ENCODE measurements at regions not wholly inside any gene's neighbourhood (a gene's known extent, or its start where the extent isn't known, plus 50 kb on each side); places are given as distances from the start of the nearest gene placed in this dataset.

- ATAC-seq = peak; percentile 76
- ChIA-PET POLR2A (no interaction called here), RAD21 (ENCODE audit: low non-redundant PET in 1 of 2, low total read pairs in 2 of 2, uncharacterized antibody in 2 of 2, unreplicated experiment in 2 of 2) (no interaction called here), CTCF (no interaction called here)
- Histone ChIP-seq H3K9me2 (ENCODE audit: insufficient read depth) (no peaks in the 10 kb centered on the region), H3K4me1 (ENCODE audit: control insufficient read depth in 1 of 2, insufficient read depth in 2 of 2, low read length in 2 of 2) (peaks cover 9 to 35% of the 10 kb centered on the region in 2 experiments), H2AFZ (ENCODE audit: low read depth, low read length, poor library complexity, severe bottlenecking) (peak overlapping the region; percentile 13), H3K4me3 (replicated peaks in 1 of 2; ENCODE audit: low read depth in 1 of 2, low read length in 2 of 2) (no peak overlapping the region), H4K20me1 (ENCODE audit: insufficient read depth) (no peaks in the 10 kb centered on the region), H3K36me3 (ENCODE audit: control insufficient read depth in 1 of 2, insufficient read depth in 2 of 2, low read length in 2 of 2) (no peaks in the 10 kb centered on the region), H3K9me3 (ENCODE audit: control insufficient read depth in 1 of 2, insufficient read depth in 1 of 2, low read depth in 1 of 2, low read length in 2 of 2) (no peaks in the 10 kb centered on the region), H3K27ac (ENCODE audit: low read depth, low read length) (no peak overlapping the region), H3K27me3 (ENCODE audit: insufficient read depth, low read length) (no peaks in the 10 kb centered on the region), H3K9ac (ENCODE audit: low read length) (no peak overlapping the region), H3K4me2 (ENCODE audit: low read length) (peak overlapping the region; percentile 48), H3K79me2 (ENCODE audit: insufficient read depth, low read length) (no peaks in the 10 kb centered on the region)
- TF ChIP-seq SRF (IDR thresholded peaks at IDR 0.05; ENCODE audit: low read depth) (peak; percentile 98), JUND (IDR thresholded peaks at IDR 0.05) (peak; percentile 15; the same call in 1 of the 2 replicates), FOSL1 (IDR thresholded peaks at IDR 0.05; ENCODE audit: low read depth) (0 out of 2 replicates have a peak, but pooled peaks have one; percentile 33), CTCF (IDR thresholded peaks at IDR 0.05 in 2 of 3, conservative IDR thresholded peaks at IDR 0.05 in 1 of 3; ENCODE audit: borderline replicate concordance in 1 of 3, insufficient read depth in 1 of 3, low read depth in 2 of 3, low read length in 2 of 3) (no peak), YY1 (IDR thresholded peaks at IDR 0.05; ENCODE audit: extremely low read depth, insufficient replicate concordance, low read depth, low read length) (no peak), ZBTB33 (IDR thresholded peaks at IDR 0.05; ENCODE audit: extremely low read depth, insufficient replicate concordance, low read length) (no peak), SP1 (IDR thresholded peaks at IDR 0.05; ENCODE audit: low read depth) (peak; percentile 69), EZH2 (IDR thresholded peaks at IDR 0.05) (no peak), CBX3 (IDR thresholded peaks at IDR 0.05; ENCODE audit: low read depth) (no peak; the same call in 1 of the 2 replicates), ZFX (IDR thresholded peaks at IDR 0.05) (no peak), RAD21 (IDR thresholded peaks at IDR 0.05; ENCODE audit: low read depth) (0 out of 2 replicates have a peak, but pooled peaks have one; percentile 18), POLR2AphosphoS5 (IDR thresholded peaks at IDR 0.05; ENCODE audit: low read depth, low read length) (0 out of 2 replicates have a peak, but pooled peaks have one; percentile 28)
- intact Hi-C loops (cut with micrococcal nuclease) = loop anchor here (10.0 kb wide), 1 partner anchor 345 kb away; no protein-coding TSS in a partner anchor
- DNase-seq (ENCODE audit: low read depth, low spot score) = peak; percentile 56
- no TSS peak for BruUV-seq (replicated peaks)
These were observed 610.3 kb upstream of the KLF4 start for GRCh38 chr9:108099854-108100253.

Data from HCT116 (cell line).